Renal cortex interstitium (tissue), 11 donors: ENCODE measurements at regions not wholly inside any gene's neighbourhood (a gene's known extent, or its start where the extent isn't known, plus 50 kb on each side); places are given as distances from the start of the nearest gene placed in this dataset.

Experiments
- DNase-seq, 11 donors: peaks; one replicate each; pipeline ENCODE4 v3.0.0-alpha.2; 2013; ENCODE audit warnings: low read depth in 9 of 11, low spot score in 4 of 11; ENCODE audit errors: extremely low read depth in 1 of 11

GRCh38 chr15:29410338-29410737, 140.7 kb upstream of the NSMCE3 start:
- no peak for DNase-seq

GRCh38 chr15:29409890-29410289, 140.3 kb upstream of the NSMCE3 start:
- no peak for DNase-seq

GRCh38 chr15:29405564-29405963, 135.9 kb upstream of the NSMCE3 start:
- DNase-seq, result no peak

GRCh38 chr15:29403772-29404171, 134.2 kb upstream of the NSMCE3 start:
- DNase-seq, result no peak

GRCh38 chr15:29401644-29402043, 132.0 kb upstream of the NSMCE3 start:
- DNase-seq, result peak in 1 of 11 donors; percentile 25

GRCh38 chr15:29400701-29401100, 131.1 kb upstream of the NSMCE3 start:
- no peak for DNase-seq

- DNase-seq, result no peak
Measured at GRCh38 chr15:29398907-29399306, 129.3 kb upstream of the NSMCE3 start.

GRCh38 chr15:29396176-29396811, 126.7 kb upstream of the NSMCE3 start:
- no peak for DNase-seq

- no peak for DNase-seq
Measured at GRCh38 chr15:29393443-29393842, 123.8 kb upstream of the NSMCE3 start.

- no peak for DNase-seq
Measured at GRCh38 chr15:29392358-29392757, 122.7 kb upstream of the NSMCE3 start.

GRCh38 chr15:29390051-29390450, 120.4 kb upstream of the NSMCE3 start:
- peak in 2 of 11 donors; percentile 18 to 20 for DNase-seq

- no peak for DNase-seq
Measured at GRCh38 chr15:29386523-29386922, 116.9 kb upstream of the NSMCE3 start.

GRCh38 chr15:29383367-29383766, 113.7 kb upstream of the NSMCE3 start:
- no peak for DNase-seq

- no peak for DNase-seq
Measured at GRCh38 chr15:29382862-29383261, 113.2 kb upstream of the NSMCE3 start.

- DNase-seq, result no peak
Measured at GRCh38 chr15:29380466-29380865, 110.8 kb upstream of the NSMCE3 start.

GRCh38 chr15:29379647-29380046, 110.0 kb upstream of the NSMCE3 start:
- no peak for DNase-seq

GRCh38 chr15:29377161-29377560, 107.5 kb upstream of the NSMCE3 start:
- no peak for DNase-seq

GRCh38 chr15:29376590-29376989, 107.0 kb upstream of the NSMCE3 start:
- DNase-seq, result no peak

- DNase-seq, result no peak
Measured at GRCh38 chr15:29369261-29369660, 99.6 kb upstream of the NSMCE3 start.

- no peak for DNase-seq
Measured at GRCh38 chr15:29364426-29365078, 94.9 kb upstream of the NSMCE3 start.

GRCh38 chr15:29361560-29361959, 91.9 kb upstream of the NSMCE3 start:
- DNase-seq, result no peak
